ENCODE measurements at regions not wholly inside any gene's neighbourhood (a gene's known extent, or its start where the extent isn't known, plus 50 kb on each side); places are given as distances from the start of the nearest gene placed in this dataset.

GRCh38 chr12:11581179-11581755 is 68.2 kb upstream of the ETV6 start:
- peak; percentile 84 for DNase-seq
- intact Hi-C loops (cut with DNase I), result loop anchor here (2.0 to 10.0 kb wide), 2 partner anchors 454 to 754 kb away; no protein-coding TSS in a partner anchor
- TF ChIP-seq CTCF (IDR thresholded peaks at IDR 0.05), result peak; percentile 54
- H3K36me3 ChIP-seq, result no peaks in the 10 kb centered on the region
- H3K27me3 ChIP-seq, result no peaks in the 10 kb centered on the region
- no peaks in the 10 kb centered on the region for H3K4me1 ChIP-seq
- no peak overlapping the region for H3K27ac ChIP-seq
- H3K9ac ChIP-seq (ENCODE audit: low read depth in 2 of 2, low read length in 2 of 2), result no peak overlapping the region
- H3K9me3 ChIP-seq, result no peaks in the 10 kb centered on the region
- H3K4me3 ChIP-seq, result no peak overlapping the region

- TF ChIP-seq CTCF (IDR thresholded peaks at IDR 0.05), result no peak
- Histone ChIP-seq H3K4me3 (no peak overlapping the region), H3K4me1 (no peaks in the 10 kb centered on the region), H3K27me3 (no peaks in the 10 kb centered on the region), H3K27ac (no peak overlapping the region), H3K9ac (ENCODE audit: low read depth in 2 of 2, low read length in 2 of 2) (no peak overlapping the region), H3K9me3 (no peaks in the 10 kb centered on the region), H3K36me3 (no peaks in the 10 kb centered on the region)
- DNase-seq, result no peak
- intact Hi-C loops (cut with DNase I), result loop anchor here (10.0 kb wide), 1 partner anchor 750 kb away; no protein-coding TSS in a partner anchor
Measured at GRCh38 chr12:11584221-11584855, 65.1 kb upstream of the ETV6 start.

- no peaks in the 10 kb centered on the region for H3K4me1 ChIP-seq
- H3K9ac ChIP-seq (ENCODE audit: low read depth in 2 of 2, low read length in 2 of 2), result no peak overlapping the region
- no peak overlapping the region for H3K4me3 ChIP-seq
- TF ChIP-seq CTCF (IDR thresholded peaks at IDR 0.05), result no peak
- no peaks in the 10 kb centered on the region for H3K9me3 ChIP-seq
- intact Hi-C loops (cut with DNase I), result no loop called here
- no peak for DNase-seq
- no peak overlapping the region for H3K27ac ChIP-seq
- H3K27me3 ChIP-seq, result no peaks in the 10 kb centered on the region
- H3K36me3 ChIP-seq, result no peaks in the 10 kb centered on the region
Measured at GRCh38 chr12:11592484-11592883, 57.0 kb upstream of the ETV6 start.

GRCh38 chr12:11593013-11593412 is 56.5 kb upstream of the ETV6 start:
- no peak overlapping the region for H3K4me3 ChIP-seq
- no peaks in the 10 kb centered on the region for H3K27me3 ChIP-seq
- intact Hi-C loops (cut with DNase I), result no loop called here
- no peak for DNase-seq
- no peak overlapping the region for H3K27ac ChIP-seq
- no peak overlapping the region for H3K9ac ChIP-seq (ENCODE audit: low read depth in 2 of 2, low read length in 2 of 2)
- H3K4me1 ChIP-seq, result no peaks in the 10 kb centered on the region
- TF ChIP-seq CTCF (IDR thresholded peaks at IDR 0.05), result no peak
- H3K36me3 ChIP-seq, result no peaks in the 10 kb centered on the region
- H3K9me3 ChIP-seq, result no peaks in the 10 kb centered on the region

- no peak overlapping the region for H3K4me3 ChIP-seq
- H3K27me3 ChIP-seq, result no peaks in the 10 kb centered on the region
- intact Hi-C loops (cut with DNase I), result no loop called here
- H3K9me3 ChIP-seq, result no peaks in the 10 kb centered on the region
- H3K36me3 ChIP-seq, result no peaks in the 10 kb centered on the region
- H3K4me1 ChIP-seq, result no peaks in the 10 kb centered on the region
- no peak overlapping the region for H3K9ac ChIP-seq (ENCODE audit: low read depth in 2 of 2, low read length in 2 of 2)
- no peak for DNase-seq
- no peak for TF ChIP-seq CTCF (IDR thresholded peaks at IDR 0.05)
- H3K27ac ChIP-seq, result no peak overlapping the region
Measured at GRCh38 chr12:11595080-11595479, 54.4 kb upstream of the ETV6 start.
